Fibroblast of lung (primary cell): ENCODE measurements at regions not wholly inside any gene's neighbourhood (a gene's known extent, or its start where the extent isn't known, plus 50 kb on each side); places are given as distances from the start of the nearest gene placed in this dataset.

ENCODE experiments used
- DNase-seq, 2 donors: peaks; one replicate each; pipeline versions ENCODE4 v3.0.0 to v3.0.0-alpha.2; 2010; ENCODE audit warnings: low read depth in 2 of 2
- H2AFZ ChIP-seq: 2 replicates; pipeline ENCODE4 v1.5.1; 2012; ENCODE audit warnings: low read length, control low read depth, inconsistent platforms
- H3K27ac ChIP-seq: 2 replicates; pipeline ENCODE4 v1.5.1; 2011; ENCODE audit warnings: low read length, control low read depth; ENCODE audit not compliant: insufficient read depth
- H3K27me3 ChIP-seq: 2 replicates; pipeline ENCODE4 v1.5.1; 2011; ENCODE audit warnings: mild to moderate bottlenecking, low read length; ENCODE audit not compliant: control insufficient read depth, insufficient read depth
- H3K36me3 ChIP-seq: 2 replicates; pipeline ENCODE4 v1.5.1; 2011; ENCODE audit warnings: low read length; ENCODE audit not compliant: control insufficient read depth, insufficient read depth
- H3K4me1 ChIP-seq: 2 replicates; pipeline ENCODE4 v1.5.1; 2011; ENCODE audit warnings: low read length; ENCODE audit not compliant: control insufficient read depth, insufficient read depth; ENCODE audit errors: extremely low read depth
- H3K4me2 ChIP-seq: 2 replicates; pipeline ENCODE4 v1.5.1; 2011; ENCODE audit warnings: low read length, control low read depth; ENCODE audit not compliant: insufficient read depth; ENCODE audit errors: extremely low read depth
- H3K4me3 ChIP-seq, 4 experiments: fragments of 200-600 bp in 1 of 4; sonication (generic) in 1 of 4; replicated peaks in 1 of 4; 2 replicates each; pipeline ENCODE4 v1.5.1; 2011 to 2016; ENCODE audit warnings: low read length in 4 of 4, low read depth in 3 of 4, mild to moderate bottlenecking in 3 of 4, control low read depth in 2 of 4, inconsistent platforms in 1 of 4, mixed read lengths in 1 of 4; ENCODE audit not compliant: insufficient read depth in 1 of 4; ENCODE audit errors: control extremely low read depth in 1 of 4
- H3K79me2 ChIP-seq: 2 replicates; pipeline ENCODE4 v1.5.1; 2012; ENCODE audit warnings: mild to moderate bottlenecking, low read length, inconsistent platforms; ENCODE audit not compliant: control insufficient read depth, insufficient read depth
- H3K9ac ChIP-seq: 2 replicates; pipeline ENCODE4 v1.5.1; 2011; ENCODE audit warnings: mild to moderate bottlenecking, low read length, control low read depth; ENCODE audit not compliant: insufficient read depth
- H3K9me3 ChIP-seq: 2 replicates; pipeline ENCODE4 v1.5.1; 2012; ENCODE audit warnings: low read depth, low read length; ENCODE audit not compliant: control insufficient read depth, insufficient read depth
- H4K20me1 ChIP-seq: 2 replicates; pipeline ENCODE4 v1.5.1; 2011; ENCODE audit warnings: low read length; ENCODE audit not compliant: control insufficient read depth, insufficient read depth; ENCODE audit errors: extremely low read depth
- EZH2 ChIP-seq: IDR thresholded peaks from 2 replicates; pipeline ENCODE4 v1.5.1; 2012; ENCODE audit warnings: low read length, control low read depth, mild to moderate bottlenecking; ENCODE audit errors: missing control alignments
- TF ChIP-seq, protein P1 (sequence below), 2 donors: IDR thresholded peaks in 1 of 2; conservative IDR thresholded peaks in 1 of 2; 1 replicate in 1 of 2; 2 replicates in 1 of 2; pipeline ENCODE4 v1.5.1; 2011 to 2012; ENCODE audit warnings: low read length in 2 of 2, control low read depth in 1 of 2, inconsistent platforms in 1 of 2, low read depth in 1 of 2, mild to moderate bottlenecking in 1 of 2

DNA sequence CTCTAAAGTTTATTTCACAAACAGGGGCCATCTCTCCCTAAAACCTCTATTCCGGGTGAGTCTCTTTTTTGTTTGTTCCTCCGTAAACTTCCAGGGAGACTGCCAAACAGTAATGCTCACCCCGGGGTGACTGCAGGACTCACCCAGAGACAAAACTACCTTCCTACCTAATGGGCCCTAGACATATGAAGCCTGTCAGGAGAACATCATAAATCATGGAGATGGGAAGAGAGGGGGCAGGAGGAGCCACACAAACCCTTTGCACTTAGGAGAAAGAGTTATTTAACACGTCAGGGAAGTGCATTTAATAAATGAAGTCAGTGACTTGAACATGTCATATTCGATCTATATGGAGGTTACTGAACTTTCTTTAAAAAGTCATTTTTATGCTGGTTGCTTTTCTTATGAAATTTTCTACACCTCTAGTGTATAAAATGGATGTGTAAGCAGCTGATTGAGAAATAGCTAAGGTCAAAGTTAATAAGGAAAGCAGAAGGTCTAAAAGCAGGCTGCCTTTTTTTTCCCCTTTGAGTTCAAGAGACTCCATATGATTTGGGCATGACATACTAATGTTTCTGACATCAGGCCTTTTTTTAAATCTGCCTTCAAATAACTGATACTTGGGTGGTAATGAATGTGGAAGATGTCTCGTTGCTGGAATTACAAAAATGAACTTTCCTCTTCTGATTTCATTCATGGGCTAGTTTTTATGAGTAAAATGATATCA, 286.9 kb upstream of the USP25 start:
- H3K79me2 ChIP-seq, result no peaks in the 10 kb centered on the region
- H3K9ac ChIP-seq, result no peak overlapping the region
- no peak overlapping the region for H3K27ac ChIP-seq
- H3K4me1 ChIP-seq, result no peaks in the 10 kb centered on the region
- no peak overlapping the region for H3K4me2 ChIP-seq
- H3K9me3 ChIP-seq, result no peaks in the 10 kb centered on the region
- H3K4me3 ChIP-seq, result no peak overlapping the region
- no peaks in the 10 kb centered on the region for H4K20me1 ChIP-seq
- no peaks in the 10 kb centered on the region for H3K27me3 ChIP-seq
- no peak overlapping the region for H2AFZ ChIP-seq
- DNase-seq, result no peak
- TF ChIP-seq, protein P1, sequence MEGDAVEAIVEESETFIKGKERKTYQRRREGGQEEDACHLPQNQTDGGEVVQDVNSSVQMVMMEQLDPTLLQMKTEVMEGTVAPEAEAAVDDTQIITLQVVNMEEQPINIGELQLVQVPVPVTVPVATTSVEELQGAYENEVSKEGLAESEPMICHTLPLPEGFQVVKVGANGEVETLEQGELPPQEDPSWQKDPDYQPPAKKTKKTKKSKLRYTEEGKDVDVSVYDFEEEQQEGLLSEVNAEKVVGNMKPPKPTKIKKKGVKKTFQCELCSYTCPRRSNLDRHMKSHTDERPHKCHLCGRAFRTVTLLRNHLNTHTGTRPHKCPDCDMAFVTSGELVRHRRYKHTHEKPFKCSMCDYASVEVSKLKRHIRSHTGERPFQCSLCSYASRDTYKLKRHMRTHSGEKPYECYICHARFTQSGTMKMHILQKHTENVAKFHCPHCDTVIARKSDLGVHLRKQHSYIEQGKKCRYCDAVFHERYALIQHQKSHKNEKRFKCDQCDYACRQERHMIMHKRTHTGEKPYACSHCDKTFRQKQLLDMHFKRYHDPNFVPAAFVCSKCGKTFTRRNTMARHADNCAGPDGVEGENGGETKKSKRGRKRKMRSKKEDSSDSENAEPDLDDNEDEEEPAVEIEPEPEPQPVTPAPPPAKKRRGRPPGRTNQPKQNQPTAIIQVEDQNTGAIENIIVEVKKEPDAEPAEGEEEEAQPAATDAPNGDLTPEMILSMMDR (conservative IDR thresholded peaks at IDR 0.05 in 1 of 2, IDR thresholded peaks at IDR 0.05 in 1 of 2; ENCODE audit: low read depth in 1 of 2, low read length in 2 of 2), result no peak
- no peak for TF ChIP-seq EZH2
- H3K36me3 ChIP-seq, result no peaks in the 10 kb centered on the region

DNA sequence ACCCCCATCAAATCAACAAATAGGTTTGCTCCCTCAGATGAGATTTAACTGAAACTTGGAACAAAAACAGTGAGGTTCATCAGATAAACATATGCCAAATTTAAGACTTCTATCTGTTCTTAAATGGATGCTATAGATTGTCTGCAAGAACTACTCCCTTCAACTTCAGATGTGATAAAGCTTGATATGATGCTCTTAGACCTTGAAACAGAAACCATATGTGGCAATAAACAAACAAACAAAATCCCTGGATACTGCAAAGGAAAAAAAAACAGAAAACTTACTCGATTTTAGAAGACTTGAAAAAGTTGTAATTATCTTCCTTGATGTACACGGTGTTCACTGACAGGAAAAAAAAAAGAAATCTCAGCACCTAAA, 286.1 kb upstream of the USP25 start:
- H3K9me3 ChIP-seq, result no peaks in the 10 kb centered on the region
- H3K27ac ChIP-seq, result no peak overlapping the region
- H3K9ac ChIP-seq, result no peak overlapping the region
- no peaks in the 10 kb centered on the region for H3K4me1 ChIP-seq
- no peaks in the 10 kb centered on the region for H3K27me3 ChIP-seq
- no peak overlapping the region for H2AFZ ChIP-seq
- H3K4me3 ChIP-seq, result no peak overlapping the region
- no peaks in the 10 kb centered on the region for H4K20me1 ChIP-seq
- H3K4me2 ChIP-seq, result no peak overlapping the region
- no peak for DNase-seq
- TF ChIP-seq, protein P1 (conservative IDR thresholded peaks at IDR 0.05 in 1 of 2, IDR thresholded peaks at IDR 0.05 in 1 of 2; ENCODE audit: low read depth in 1 of 2, low read length in 2 of 2), result no peak
- no peak for TF ChIP-seq EZH2
- no peaks in the 10 kb centered on the region for H3K36me3 ChIP-seq
- no peaks in the 10 kb centered on the region for H3K79me2 ChIP-seq

DNA sequence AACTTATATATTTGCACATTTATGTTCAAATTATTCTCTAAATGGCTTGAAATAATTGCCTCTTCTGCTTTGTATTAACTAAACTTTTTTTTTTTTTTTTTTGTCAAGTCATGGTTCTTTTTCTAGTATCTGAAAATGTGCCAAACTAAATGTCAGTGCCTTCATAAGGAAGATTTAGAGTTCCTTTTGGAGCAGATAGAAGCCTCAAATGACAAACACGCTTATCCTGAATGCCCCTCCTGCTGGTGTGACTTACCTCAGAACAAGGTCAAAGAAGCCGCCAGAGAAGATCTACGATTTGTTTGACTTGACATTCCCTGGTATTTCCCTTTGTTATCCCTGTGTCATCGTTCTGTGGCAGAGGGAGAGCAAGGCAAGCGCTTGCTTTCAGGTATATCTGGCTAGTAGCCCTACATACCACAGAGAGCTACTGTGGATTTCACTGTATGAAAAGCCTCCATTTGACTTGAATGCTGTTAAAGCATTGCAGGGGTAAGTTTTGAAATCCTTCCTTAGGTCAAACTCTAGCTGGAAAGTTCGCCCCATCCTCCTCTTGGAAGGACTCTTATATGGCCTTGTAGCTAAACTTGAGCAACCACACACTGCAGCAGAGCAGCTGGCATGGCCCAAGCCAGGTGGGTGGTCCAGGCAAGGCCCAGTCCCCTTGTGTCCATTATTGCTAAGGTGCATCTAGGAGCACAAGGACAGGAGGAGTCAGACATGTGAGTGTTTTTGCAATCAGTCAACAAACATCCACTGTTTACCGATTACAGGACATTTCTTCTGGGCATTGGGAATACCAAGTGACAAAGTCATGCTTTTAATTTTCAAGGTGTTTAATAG, 285.4 kb upstream of the USP25 start:
- no peaks in the 10 kb centered on the region for H3K9me3 ChIP-seq
- H3K27me3 ChIP-seq, result no peaks in the 10 kb centered on the region
- H3K4me3 ChIP-seq, result no peak overlapping the region
- no peaks in the 10 kb centered on the region for H3K36me3 ChIP-seq
- no peak for DNase-seq
- no peaks in the 10 kb centered on the region for H3K79me2 ChIP-seq
- TF ChIP-seq EZH2, result no peak
- TF ChIP-seq, protein P1 (conservative IDR thresholded peaks at IDR 0.05 in 1 of 2, IDR thresholded peaks at IDR 0.05 in 1 of 2; ENCODE audit: low read depth in 1 of 2, low read length in 2 of 2), result no peak
- no peak overlapping the region for H3K9ac ChIP-seq
- H3K27ac ChIP-seq, result no peak overlapping the region
- H2AFZ ChIP-seq, result no peak overlapping the region
- H3K4me2 ChIP-seq, result no peak overlapping the region
- no peaks in the 10 kb centered on the region for H3K4me1 ChIP-seq
- H4K20me1 ChIP-seq, result no peaks in the 10 kb centered on the region
